ENCODE measurements at regions not wholly inside any gene's neighbourhood (a gene's known extent, or its start where the extent isn't known, plus 50 kb on each side); places are given as distances from the start of the nearest gene placed in this dataset.

DNA sequence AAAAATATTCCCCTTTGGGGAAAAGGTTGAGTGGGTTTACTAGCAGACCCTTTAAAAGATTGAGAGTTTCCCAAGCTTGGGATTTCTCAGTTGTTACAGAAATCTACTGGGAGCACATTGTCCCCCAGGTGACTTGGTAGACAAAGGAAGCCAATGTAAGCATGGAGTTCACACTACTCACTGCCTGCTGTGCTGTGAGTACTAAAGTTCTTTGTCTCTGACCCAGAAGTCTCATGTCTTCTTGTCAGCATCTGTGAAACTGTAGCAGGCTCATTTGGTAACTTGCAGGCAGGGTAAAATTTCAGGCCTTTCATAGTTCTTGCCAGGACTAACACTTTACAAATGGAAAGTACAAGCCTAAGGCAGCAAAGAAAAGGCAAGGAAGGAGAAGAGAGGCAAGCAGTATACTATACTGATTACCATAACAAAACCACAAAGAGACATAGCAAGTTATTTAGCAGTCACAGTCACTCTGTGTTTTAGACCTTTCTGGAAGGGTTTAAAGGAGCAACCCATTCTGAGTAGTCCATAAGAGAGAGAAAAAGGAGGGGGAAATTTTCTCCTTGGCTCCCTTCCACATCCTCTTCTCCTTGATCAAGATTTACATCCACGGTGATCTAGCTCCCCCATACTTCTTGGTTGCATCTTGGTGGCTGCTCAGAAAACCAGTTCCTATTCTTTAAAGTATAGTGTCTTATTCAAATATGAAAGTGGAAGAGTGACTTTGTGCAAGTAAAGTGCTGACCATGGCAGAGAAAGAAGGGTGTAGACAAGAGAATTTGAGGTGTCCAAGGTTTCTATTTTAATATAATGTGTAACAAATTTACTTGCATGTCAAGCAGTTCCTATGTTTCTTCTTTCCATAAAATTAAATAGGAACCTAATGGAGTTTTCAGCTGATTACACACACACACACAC lies 160.0 kb upstream of the PDE5A start:
- TF ChIP-seq ZNF223 (tag by site-specific recombination; IDR thresholded peaks at IDR 0.05) (no peak), GLIS2 (tag by site-specific recombination; IDR thresholded peaks at IDR 0.05) (no peak), ZNF791 (tag by site-specific recombination; IDR thresholded peaks at IDR 0.05) (no peak), KLF16 (tag by site-specific recombination; IDR thresholded peaks at IDR 0.05) (no peak), ZNF121 (tag by site-specific recombination; IDR thresholded peaks at IDR 0.05) (no peak), ZNF623 (tag by site-specific recombination; IDR thresholded peaks at IDR 0.05) (no peak), ZBTB7A (tag by site-specific recombination; IDR thresholded peaks at IDR 0.05; ENCODE audit: low read depth) (no peak), GFI1B (tag by site-specific recombination; IDR thresholded peaks at IDR 0.05) (no peak), ZFHX2 (tag by site-specific recombination; conservative IDR thresholded peaks at IDR 0.05) (no peak), ZNF843 (tag by site-specific recombination; IDR thresholded peaks at IDR 0.05) (no peak), SETDB1 (IDR thresholded peaks at IDR 0.05; ENCODE audit: insufficient read length, low read length) (no peak), ZNF155 (tag by site-specific recombination; IDR thresholded peaks at IDR 0.05) (no peak)
- TF ChIP-seq, protein P1, sequence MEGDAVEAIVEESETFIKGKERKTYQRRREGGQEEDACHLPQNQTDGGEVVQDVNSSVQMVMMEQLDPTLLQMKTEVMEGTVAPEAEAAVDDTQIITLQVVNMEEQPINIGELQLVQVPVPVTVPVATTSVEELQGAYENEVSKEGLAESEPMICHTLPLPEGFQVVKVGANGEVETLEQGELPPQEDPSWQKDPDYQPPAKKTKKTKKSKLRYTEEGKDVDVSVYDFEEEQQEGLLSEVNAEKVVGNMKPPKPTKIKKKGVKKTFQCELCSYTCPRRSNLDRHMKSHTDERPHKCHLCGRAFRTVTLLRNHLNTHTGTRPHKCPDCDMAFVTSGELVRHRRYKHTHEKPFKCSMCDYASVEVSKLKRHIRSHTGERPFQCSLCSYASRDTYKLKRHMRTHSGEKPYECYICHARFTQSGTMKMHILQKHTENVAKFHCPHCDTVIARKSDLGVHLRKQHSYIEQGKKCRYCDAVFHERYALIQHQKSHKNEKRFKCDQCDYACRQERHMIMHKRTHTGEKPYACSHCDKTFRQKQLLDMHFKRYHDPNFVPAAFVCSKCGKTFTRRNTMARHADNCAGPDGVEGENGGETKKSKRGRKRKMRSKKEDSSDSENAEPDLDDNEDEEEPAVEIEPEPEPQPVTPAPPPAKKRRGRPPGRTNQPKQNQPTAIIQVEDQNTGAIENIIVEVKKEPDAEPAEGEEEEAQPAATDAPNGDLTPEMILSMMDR (tag by site-specific recombination; IDR thresholded peaks at IDR 0.05), result no peak
- TF ChIP-seq, protein P2, sequence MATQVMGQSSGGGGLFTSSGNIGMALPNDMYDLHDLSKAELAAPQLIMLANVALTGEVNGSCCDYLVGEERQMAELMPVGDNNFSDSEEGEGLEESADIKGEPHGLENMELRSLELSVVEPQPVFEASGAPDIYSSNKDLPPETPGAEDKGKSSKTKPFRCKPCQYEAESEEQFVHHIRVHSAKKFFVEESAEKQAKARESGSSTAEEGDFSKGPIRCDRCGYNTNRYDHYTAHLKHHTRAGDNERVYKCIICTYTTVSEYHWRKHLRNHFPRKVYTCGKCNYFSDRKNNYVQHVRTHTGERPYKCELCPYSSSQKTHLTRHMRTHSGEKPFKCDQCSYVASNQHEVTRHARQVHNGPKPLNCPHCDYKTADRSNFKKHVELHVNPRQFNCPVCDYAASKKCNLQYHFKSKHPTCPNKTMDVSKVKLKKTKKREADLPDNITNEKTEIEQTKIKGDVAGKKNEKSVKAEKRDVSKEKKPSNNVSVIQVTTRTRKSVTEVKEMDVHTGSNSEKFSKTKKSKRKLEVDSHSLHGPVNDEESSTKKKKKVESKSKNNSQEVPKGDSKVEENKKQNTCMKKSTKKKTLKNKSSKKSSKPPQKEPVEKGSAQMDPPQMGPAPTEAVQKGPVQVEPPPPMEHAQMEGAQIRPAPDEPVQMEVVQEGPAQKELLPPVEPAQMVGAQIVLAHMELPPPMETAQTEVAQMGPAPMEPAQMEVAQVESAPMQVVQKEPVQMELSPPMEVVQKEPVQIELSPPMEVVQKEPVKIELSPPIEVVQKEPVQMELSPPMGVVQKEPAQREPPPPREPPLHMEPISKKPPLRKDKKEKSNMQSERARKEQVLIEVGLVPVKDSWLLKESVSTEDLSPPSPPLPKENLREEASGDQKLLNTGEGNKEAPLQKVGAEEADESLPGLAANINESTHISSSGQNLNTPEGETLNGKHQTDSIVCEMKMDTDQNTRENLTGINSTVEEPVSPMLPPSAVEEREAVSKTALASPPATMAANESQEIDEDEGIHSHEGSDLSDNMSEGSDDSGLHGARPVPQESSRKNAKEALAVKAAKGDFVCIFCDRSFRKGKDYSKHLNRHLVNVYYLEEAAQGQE (tag by site-specific recombination; IDR thresholded peaks at IDR 0.05), result no peak

Measured in HEK293 (cell line).